ENCODE measurements at regions not wholly inside any gene's neighbourhood (a gene's known extent, or its start where the extent isn't known, plus 50 kb on each side); places are given as distances from the start of the nearest gene placed in this dataset.

GRCh38 chr10:61313460-61313859 is 139.7 kb downstream of the TMEM26 start:
- no peak overlapping the region for H3K27ac ChIP-seq
- TF ChIP-seq POLR2A (IDR thresholded peaks at IDR 0.05) = no peak
- TF ChIP-seq, protein P1, sequence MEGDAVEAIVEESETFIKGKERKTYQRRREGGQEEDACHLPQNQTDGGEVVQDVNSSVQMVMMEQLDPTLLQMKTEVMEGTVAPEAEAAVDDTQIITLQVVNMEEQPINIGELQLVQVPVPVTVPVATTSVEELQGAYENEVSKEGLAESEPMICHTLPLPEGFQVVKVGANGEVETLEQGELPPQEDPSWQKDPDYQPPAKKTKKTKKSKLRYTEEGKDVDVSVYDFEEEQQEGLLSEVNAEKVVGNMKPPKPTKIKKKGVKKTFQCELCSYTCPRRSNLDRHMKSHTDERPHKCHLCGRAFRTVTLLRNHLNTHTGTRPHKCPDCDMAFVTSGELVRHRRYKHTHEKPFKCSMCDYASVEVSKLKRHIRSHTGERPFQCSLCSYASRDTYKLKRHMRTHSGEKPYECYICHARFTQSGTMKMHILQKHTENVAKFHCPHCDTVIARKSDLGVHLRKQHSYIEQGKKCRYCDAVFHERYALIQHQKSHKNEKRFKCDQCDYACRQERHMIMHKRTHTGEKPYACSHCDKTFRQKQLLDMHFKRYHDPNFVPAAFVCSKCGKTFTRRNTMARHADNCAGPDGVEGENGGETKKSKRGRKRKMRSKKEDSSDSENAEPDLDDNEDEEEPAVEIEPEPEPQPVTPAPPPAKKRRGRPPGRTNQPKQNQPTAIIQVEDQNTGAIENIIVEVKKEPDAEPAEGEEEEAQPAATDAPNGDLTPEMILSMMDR (IDR thresholded peaks at IDR 0.05) = no peak
- intact Hi-C loops (cut with DNase I; ENCODE audit: low total_unique reads) = no loop called here

DNA sequence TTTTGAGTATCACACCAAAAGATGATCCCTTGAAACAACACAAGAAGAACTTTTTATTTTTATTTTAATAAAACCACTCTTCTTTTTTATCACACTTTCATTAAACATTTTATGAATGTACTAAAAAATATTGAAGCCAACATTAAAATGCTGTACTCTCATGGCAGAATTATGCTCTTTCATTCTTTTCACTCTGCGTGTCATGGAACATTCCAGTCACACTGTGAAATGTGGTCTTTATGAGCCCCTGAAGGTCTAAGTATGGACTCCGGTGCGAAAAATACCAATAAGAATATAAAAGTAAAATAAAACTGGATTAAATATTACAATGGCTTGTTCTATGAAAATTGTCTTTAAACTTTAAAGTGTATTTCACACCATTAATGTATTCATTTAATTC is 148.4 kb downstream of the TMEM26 start:
- H3K27me3 ChIP-seq = no peaks in the 10 kb centered on the region
- DNase-seq = no peak
- H3K36me3 ChIP-seq = no peaks in the 10 kb centered on the region
- intact Hi-C loops (cut with DNase I; ENCODE audit: low total_unique reads) = no loop called here
- H3K4me1 ChIP-seq = peaks cover 0 to 6% of the 10 kb centered on the region in 2 donors
- H3K9me3 ChIP-seq = no peaks in the 10 kb centered on the region
- H3K4me3 ChIP-seq = no peak overlapping the region
- H3K27ac ChIP-seq = peak overlapping the region; percentile 20 to 57
- no peak for TF ChIP-seq POLR2A (IDR thresholded peaks at IDR 0.05)
- TF ChIP-seq, protein P1 (IDR thresholded peaks at IDR 0.05) = no peak

More at GRCh38 chr10:61313460-61313859, 139.7 kb downstream of the TMEM26 start:
- Histone ChIP-seq H3K4me1 (no peaks in the 10 kb centered on the region), H3K36me3 (no peaks in the 10 kb centered on the region), H3K9me3 (no peaks in the 10 kb centered on the region), H3K4me3 (no peak overlapping the region), H3K27me3 (no peaks in the 10 kb centered on the region)
- no peak for DNase-seq

- H3K27me3 ChIP-seq = no peaks in the 10 kb centered on the region
- peaks cover 0 to 7% of the 10 kb centered on the region in 2 donors for H3K9me3 ChIP-seq
- H3K4me3 ChIP-seq = no peak overlapping the region
- peaks cover 0 to 6% of the 10 kb centered on the region in 2 donors for H3K4me1 ChIP-seq
- peak overlapping the region in 1 of 2 donors; percentile 57 for H3K27ac ChIP-seq
- intact Hi-C loops (cut with DNase I; ENCODE audit: low total_unique reads) = no loop called here
- no peaks in the 10 kb centered on the region for H3K36me3 ChIP-seq
- no peak for DNase-seq
- no peak for TF ChIP-seq POLR2A (IDR thresholded peaks at IDR 0.05)
- TF ChIP-seq, protein P1 (IDR thresholded peaks at IDR 0.05) = no peak
These were observed 151.1 kb downstream of the TMEM26 start for GRCh38 chr10:61302124-61302523.

- no peak for TF ChIP-seq POLR2A (IDR thresholded peaks at IDR 0.05)
- TF ChIP-seq, protein P1 (IDR thresholded peaks at IDR 0.05) = no peak
- peaks cover 0 to 6% of the 10 kb centered on the region in 2 donors for H3K4me1 ChIP-seq
- H3K36me3 ChIP-seq = no peaks in the 10 kb centered on the region
- H3K27ac ChIP-seq = peak overlapping the region in 1 of 2 donors; percentile 57
- intact Hi-C loops (cut with DNase I; ENCODE audit: low total_unique reads) = no loop called here
- H3K9me3 ChIP-seq = peaks cover 0 to 7% of the 10 kb centered on the region in 2 donors
- no peak for DNase-seq
- no peak overlapping the region for H3K4me3 ChIP-seq
- H3K27me3 ChIP-seq = no peaks in the 10 kb centered on the region
These were observed 151.6 kb downstream of the TMEM26 start for GRCh38 chr10:61301575-61301974.

DNA sequence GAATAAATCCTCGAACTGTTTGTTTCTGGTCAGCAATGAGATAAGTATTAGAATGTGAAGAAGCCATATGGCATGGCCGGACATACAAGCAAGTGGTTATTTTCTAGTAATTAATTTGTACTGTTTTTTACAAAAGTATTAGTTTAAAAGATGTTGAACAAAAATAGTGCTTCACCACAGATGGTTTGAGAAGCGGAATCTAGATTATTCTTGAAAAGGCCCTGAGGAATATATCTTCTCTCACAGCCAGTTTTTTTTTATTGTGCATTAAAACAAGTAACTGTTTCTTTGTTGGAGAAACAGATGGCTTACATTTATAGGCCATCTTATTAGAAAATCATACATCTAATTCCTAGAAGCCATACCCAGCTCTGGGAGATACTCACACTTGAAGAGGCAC is 153.3 kb downstream of the TMEM26 start:
- TF ChIP-seq POLR2A (IDR thresholded peaks at IDR 0.05) = no peak
- TF ChIP-seq, protein P1 (IDR thresholded peaks at IDR 0.05) = no peak
- Histone ChIP-seq H3K27ac (peak overlapping the region in 1 of 2 donors; percentile 47), H3K36me3 (no peaks in the 10 kb centered on the region), H3K4me3 (no peak overlapping the region), H3K9me3 (peaks cover 0 to 7% of the 10 kb centered on the region in 2 donors), H3K27me3 (no peaks in the 10 kb centered on the region), H3K4me1 (peaks cover 0 to 6% of the 10 kb centered on the region in 2 donors)
- intact Hi-C loops (cut with DNase I; ENCODE audit: low total_unique reads) = no loop called here
- DNase-seq = no peak

Data from uterus (tissue), 3 donors.